GM21737 (cell line): ENCODE measurements at regions not wholly inside any gene's neighbourhood (a gene's known extent, or its start where the extent isn't known, plus 50 kb on each side); places are given as distances from the start of the nearest gene placed in this dataset.
"Not testable (repeated sequence)": the region's sequence is repeated elsewhere in the genome, so short reads cannot be mapped to it uniquely, and the experiment has no call there.

Source experiments
- ATAC-seq: cut with Tn5 transposase; IDR thresholded peaks from one replicate; pipeline ENCODE4 v1.9.1; 2021; ENCODE audit warnings: mild to moderate bottlenecking, moderate library complexity; ENCODE audit not compliant: unreplicated experiment

DNA sequence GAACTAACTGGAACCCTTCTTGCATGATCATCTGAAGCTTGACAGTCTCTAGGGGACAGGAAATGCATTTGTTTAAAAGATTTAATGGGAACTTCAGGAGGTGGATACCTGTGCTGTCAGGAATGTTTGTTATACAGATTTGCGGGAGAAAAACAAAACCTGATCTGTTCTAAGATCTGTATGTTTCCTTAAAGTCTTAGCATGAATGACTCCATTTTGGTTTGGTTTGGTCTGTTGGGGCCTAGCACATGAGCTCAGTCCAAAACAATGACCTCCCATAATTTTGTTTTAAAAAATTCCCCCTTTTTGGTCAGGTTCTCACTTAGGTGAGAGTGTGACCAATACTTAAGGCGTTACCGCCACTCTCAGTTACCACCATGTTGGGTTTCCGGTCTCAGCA, 138.7 kb downstream of the AKR1D1 start:
- no peak for ATAC-seq

DNA sequence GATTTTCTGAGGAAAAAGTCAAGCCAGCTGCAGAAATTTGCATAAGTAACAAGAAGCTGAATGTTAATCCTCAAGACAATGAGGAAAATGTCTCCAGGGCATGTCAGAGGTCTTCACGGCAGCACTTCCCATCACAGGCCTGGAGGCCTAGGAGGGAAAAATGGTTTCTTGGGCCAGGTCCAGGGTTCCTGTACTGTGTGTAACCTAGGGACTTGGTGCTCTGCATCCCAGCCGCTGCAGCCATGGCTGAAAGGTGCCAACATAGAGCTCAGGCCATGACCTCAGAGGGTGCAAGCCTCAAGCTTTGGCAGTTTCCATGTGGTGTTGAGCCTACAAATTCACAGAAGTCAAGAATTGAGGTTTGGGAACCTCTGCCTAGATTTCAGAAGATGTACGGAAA, 144.1 kb downstream of the AKR1D1 start:
- not testable (repeated sequence) for ATAC-seq

DNA sequence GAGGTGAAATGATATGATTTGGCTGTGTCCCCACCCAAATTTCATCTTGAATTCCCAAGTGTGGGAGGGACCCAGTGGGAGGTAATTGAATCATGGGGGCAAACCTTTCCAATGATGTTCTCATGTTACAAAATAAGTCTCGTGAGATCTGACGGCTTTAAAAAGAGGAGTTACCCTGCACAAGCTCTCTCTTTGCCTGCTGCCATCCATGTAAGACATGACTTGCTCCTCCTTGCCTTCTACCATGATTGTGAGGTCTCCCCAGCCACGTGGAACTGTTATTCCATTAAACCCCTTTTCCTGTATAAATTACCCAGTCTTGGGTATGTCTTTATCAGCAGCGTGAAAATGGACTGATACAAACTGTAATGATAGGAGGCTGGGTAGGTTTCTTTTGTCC, 145.1 kb downstream of the AKR1D1 start:
- ATAC-seq, result not testable (repeated sequence)

DNA sequence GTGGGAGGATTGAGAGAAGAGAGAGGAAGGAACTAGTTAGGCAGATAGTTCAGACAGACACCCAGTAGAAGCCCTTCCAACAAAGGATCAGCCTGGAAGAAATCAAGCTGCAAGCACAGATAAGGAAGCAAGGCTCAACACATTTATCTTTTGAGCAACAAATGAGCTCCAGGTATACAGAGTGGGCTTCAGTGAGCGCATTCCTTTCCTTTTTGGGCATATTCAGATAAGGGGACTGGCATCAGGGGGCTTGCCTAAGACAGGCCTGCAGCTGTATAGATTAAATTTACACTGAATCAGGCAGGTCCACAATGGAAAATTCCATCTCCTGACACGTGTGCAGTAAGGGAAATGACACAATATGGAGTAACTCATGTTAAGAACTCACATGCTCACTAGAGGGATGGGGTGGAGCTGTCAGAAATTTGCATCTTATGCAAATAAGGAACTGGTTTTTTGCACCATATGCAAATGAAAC, 147.2 kb downstream of the AKR1D1 start:
- ATAC-seq, result no peak

DNA sequence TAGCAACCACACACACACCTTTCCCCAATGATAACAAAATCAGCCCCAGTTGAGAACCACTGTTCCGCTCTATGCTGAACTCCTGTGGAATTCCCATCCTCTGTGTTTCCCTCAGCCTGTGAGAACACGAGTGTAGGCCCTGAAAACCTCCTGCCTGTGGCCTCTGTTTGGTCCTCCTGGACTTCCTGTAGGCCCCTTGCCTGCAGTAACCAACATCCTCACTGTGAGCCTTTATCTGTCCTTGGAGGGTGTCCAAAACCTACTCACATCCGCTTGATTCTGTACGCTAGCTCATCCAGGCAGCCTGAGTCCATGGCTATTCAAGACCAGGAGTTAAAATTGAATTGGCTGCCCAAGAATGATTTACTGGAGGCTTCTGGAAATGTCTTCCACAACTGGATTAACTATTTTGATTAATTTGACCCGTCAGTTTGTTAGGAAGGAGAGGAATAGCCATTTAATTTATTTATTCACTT, 149.8 kb downstream of the AKR1D1 start:
- ATAC-seq, result no peak

DNA sequence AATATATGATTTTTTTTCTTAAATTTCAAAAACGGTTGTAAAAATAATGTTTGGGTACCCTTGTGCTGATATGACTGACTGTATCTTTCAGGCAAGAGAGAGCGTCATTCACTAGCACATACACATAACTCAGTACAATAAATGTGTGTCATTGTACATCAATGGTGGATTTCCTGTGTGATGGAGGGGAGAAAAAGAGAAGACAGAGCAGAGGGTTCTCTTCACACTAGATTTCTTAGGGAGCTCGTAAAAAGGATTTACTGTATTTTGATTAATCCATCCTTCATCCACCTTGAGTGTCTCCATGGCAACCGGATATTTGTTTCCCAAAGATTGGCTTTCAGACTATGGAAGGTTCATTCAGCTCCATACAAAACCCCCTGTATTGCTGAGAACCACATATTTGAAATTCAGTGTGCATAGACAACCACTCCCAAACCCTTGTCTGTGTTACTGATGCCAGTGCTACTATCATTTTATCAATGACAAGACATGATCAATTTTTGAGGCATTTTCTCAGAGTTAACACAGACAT, 150.6 kb downstream of the AKR1D1 start:
- ATAC-seq, result no peak

DNA sequence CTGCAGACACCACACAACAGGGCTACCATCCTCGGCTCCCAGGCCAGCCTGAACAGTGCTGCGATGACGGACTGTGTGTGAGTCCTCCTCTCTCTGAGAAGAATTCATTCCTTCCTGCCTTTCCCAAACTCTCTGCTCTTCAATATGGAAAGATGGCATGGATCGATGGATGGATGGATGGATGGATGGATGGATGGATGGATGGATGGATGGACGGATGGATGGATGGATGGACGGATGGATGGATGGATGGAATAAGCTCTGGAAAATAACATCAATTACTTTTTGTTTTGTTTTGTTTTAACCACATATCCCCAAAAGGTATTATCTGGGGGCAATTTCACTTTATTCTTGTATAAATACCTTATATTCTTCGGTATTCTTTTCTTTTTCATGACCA, 151.9 kb downstream of the AKR1D1 start:
- no peak for ATAC-seq

DNA sequence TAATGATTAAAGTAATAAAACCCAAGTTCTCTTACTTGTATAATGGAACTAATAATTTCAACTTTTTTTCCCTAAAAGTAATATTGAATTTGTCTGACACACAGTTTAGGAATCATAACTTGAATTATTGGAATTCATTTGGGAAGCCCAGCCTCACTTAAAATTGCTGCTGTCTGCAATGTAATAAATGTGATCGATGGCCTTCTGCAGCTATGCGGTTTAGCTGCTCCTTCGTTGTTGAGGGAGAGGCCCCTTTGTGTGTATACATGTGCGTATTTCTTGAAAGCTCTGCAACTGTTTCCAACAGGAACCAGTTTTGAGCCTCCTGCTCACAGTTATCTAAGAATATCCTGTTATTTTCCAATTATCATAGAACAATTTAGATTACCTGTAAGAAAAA, 152.5 kb downstream of the AKR1D1 start:
- ATAC-seq, result no peak

DNA sequence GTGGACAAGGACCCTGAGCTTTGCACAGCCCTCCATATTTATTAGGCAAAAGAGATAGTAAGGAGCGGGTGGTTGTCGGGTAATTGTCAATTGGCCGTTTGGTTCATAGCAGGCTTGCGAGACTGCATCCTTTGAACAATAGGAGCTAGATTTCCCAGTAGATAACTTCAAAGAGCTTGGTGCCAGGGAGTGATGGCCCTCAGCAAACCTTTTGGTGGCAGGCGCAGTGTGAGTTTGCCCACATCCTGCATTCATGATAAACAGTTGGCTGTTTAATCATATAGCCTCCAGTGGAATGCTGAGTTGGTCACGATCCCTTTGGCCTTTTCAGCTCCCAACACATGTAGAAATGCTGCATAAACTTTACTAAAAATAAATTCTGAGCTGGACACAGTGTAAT, 156.9 kb downstream of the AKR1D1 start:
- no peak for ATAC-seq

DNA sequence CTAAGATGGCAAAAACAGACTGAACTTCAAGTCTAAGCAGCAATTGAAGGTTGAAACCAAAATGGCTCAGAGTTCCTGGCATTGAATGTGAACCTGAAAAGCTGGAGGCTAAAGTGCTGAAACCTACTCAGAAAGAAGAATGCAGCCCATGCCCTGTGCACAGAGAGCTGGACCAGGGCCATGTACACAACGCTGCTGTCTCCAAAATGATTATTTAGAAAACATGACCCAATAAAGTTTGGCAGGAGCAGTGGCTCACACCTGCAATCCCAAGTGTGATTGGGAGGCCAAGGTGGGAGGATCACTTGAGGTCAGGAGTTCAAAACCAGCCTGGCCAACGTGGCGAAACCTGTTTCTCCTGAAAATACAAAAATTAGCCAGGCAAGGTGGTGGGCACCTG, 158.9 kb downstream of the AKR1D1 start:
- no peak for ATAC-seq

DNA sequence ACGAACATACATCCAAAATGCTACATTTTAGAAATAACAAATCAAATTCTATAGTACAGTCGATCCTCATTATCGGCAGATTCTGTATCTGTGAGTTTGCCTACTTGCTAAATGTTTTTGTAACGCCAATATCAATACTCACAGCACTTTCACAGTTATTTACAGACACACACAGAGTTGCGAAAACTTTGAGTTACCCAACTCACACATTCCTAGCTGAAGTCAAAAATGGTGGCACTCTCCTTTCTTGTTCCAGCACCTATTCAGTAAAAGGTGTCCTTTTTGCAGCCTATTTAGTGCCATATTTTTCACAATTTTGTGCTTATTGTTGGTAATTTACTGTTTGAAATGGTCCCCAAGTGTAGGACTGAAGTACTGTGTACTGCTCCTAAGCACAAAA, 161.7 kb downstream of the AKR1D1 start:
- ATAC-seq, result no peak

DNA sequence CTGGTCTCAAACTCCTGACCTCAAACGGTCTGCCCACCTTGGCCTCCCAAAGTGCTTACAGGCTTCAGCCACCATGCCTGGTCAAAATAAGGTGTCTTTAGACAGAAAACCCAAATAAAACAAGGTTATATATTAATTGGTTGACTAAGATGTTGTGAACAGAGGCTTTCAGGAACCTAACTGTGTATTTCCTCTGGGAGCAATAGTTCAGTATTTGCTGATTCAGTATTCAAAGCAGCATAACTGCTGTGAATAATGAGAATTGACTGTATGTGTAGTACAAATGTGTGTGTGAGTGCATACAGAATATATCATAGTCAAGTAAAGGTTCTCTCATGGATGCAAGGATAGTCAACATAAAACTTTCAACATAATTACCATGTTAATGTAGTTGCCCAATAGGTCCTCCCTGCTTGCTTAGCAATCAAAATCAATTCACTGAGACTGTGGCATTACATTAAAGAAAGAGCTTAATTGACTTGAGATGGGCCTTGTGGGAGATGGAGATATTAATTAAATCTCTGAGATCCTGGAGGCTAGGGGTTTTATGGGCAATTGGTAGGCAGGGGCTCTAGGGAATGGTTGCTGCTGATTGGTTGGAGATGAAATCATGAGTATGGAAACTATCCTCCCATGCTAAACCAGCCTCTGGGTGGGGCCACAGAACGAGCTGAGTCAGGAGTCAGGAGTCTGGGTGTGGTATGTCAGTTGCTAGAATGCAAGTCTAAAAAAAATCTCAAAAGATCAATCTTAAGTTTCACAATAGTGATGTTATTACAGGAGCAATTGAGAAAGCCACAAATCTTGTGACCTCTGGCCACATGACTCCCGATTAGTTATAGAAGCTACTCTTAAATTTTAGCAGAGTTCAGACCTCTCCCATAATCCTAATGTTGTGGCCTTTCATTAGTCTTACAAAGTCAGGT, 162.7 kb downstream of the AKR1D1 start:
- no peak for ATAC-seq

DNA sequence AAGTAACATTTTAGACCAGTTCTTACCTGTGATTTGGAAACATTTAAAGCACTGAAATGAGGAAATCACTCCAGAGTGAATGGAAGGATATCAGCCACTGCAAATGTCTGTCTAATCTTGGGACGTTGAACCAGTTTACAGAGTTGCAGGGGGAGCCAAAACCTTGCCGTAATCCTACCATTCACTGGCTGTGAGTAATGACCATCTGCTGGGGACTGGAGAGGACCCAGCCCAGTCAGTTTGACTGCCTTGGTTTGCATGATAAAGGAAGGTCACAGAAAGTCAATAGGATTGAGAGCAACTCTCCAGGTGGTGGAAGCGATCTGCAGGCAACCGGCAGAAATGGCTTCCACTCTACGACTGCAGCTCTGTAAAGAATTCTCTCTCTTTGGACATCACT, 167.2 kb downstream of the AKR1D1 start:
- no peak for ATAC-seq

DNA sequence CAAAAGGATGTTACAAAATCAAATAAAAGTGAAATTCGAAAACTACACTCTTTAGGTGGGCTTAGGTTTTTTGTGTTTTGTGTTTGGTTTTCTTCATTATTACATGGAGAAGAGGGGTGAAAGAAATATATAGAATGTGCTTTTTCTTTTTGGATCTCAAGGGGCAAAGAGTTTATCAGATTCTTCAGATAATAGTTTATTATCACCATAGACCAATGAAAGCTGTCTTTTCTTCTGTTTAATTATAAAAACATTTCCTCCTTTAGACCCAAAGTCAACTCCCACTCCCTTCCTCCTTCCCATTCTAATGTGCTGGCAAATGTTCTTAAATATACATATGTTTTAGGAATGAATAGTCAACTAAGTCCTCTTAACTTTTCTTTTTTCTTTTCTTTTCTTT, 167.6 kb downstream of the AKR1D1 start:
- no peak for ATAC-seq

DNA sequence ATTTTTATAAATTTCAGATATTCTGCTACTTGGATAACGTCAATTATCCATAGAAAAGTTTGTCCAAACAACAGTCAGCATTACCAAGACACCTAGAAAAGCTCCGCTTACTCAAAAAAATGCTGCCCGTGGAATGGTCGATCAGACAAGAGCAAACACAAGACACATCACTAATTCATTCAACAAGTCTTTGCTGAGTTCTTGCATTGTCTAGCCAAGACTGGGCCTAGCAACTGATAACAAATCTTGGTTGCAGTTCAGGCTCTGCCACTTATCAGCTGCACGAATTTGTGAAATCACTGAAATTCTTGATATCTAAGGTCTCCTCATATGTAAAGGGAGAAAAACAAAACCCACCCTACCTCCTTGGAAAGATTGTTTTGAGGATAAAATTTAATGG, 168.3 kb downstream of the AKR1D1 start:
- no peak for ATAC-seq

DNA sequence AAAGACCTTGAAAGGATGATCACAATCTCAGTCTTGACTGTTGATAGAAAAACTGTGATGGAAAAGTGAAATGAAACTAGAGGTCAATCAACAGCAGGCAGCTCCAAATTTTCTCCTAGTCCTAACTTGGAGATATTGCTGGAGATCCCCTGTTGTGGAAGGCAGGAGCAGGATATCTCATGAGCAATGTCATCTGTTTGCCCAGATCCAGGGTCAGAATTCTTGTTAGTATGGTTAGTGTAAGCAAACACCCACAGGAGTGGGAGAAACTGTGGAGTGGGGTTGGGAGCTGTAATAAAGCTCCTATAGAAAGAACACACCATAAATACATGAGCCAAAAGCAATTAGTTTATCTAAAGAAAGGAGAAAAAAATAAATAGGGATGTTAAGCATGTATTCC, 169.0 kb downstream of the AKR1D1 start:
- no peak for ATAC-seq

DNA sequence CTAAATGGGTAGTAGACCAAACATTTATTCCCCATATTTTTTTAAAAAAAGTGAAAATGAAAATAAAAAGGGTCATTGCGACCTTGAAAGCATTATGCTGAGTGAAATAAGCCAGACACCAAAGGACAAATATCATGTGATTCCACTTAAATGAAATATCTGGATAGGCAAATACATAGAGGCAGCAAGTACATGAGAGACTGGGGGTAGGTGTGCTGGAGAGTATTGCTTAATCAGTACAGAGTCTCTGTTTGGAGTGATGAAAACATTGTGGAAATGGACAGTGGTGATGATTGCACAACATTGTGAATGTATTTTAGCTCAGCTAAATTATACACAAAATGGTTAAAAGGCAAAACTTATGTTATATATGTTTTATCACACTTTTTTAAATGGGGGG, 169.4 kb downstream of the AKR1D1 start:
- ATAC-seq, result no peak

DNA sequence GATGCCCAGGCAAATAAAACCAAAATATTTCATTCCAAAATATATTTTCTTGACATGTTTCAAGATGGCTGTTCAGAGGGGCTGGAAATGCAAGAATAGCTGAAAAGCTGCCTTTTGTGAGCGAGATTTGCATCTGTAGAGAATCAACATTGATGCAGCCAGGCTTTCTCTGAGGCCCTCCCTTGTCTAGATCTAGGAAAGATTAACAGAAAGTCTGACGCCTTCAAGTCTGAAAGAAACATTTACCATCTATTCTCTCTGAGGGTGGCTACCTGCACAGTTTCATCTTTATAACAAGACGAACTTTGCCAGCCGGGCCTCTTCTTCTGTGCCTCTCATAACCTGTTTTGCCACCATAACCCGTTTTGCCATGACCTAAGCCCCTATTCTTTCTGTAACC, 170.2 kb downstream of the AKR1D1 start:
- no peak for ATAC-seq

DNA sequence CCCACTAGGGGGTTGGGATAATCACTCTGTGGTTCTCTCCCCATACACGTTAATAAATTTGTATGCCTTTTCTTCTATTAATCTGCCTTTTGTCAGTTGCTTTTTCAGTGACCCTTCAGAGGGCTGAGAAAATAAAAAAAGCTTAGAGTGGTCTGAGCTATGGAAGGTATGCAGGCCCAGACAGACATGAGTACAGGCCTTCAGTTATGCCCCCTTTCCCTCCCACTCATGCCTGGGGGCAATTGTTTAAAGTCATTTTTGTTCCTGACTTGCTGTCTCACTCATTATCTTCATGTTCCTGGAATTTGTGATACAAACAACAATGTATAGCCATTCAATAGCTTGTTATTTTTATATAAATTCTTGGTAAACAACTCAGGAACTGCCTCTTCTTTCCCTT, 170.8 kb downstream of the AKR1D1 start:
- no peak for ATAC-seq

DNA sequence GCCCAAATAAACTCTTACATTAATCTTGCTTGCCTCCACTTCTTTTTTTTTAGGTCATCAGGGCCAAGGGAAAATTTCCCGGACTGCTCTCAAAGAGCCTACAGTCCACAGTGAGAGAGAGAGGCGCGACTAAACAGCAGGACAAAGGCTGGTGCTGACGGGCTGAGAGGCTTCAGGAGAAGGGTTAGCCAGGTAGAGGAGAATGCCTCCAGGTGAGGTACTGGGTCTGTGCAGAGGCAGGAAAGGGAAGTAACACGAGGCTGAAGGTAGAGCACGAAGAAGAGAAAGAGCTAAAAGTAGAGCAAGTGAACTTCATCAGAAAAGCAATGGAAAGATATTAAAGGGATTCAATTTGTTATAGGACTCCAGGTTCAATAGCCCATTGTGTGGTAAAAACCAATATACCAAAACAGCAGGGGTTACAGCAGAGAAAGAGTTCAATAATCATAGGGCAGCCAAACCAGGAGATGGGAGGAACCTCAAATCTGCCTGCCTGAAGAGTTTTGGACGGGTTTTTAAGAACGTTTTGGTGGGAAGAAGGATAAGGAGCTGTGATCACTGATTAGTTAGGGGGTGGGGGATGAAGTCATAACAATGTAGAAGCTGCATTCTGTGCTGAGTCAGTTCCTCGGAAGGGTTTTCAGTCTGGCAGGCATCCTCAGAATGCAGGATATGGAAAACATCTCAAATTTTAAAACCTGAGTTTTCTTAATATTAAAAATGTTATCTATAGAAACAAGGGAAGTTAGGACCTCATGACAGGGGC, 171.5 kb downstream of the AKR1D1 start:
- ATAC-seq, result no peak

DNA sequence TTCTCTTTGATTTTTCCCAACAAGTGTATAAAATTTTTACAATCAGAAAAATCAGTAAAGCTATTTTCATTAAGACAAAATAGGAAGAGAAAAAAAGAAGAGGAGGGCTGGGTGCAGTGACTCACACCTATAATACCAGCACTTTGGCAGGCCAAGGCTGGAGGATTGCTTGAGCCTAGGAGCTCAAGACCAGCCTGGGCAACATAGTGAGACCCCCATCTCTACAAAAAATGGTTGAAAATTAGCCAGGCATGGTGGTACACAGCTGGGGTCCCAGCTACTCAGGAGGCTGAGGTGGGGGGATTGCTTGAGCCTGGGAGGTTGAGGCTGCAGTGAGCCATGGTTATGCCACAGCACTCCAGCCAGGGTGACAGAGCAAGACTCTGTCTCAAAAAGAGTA, 172.3 kb downstream of the AKR1D1 start:
- ATAC-seq, result no peak

DNA sequence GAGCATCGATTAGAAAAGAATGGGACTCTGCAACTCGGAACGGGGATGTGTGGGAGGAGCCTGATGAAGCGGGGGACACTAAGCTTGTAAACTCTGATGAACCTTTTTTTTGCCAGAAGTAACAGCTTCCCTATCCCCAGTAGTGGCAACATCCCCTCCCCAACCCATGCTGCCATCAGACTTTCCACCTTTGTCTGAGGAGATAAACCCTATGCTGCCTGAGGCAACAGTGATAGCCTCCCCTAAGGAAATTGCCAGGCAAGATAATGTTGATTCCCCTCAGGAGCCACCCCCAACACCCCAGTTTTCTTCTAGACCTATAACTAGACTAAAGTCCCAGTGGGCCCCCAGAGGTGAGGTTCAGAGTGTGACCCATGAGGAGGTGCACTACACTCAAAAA, 173.7 kb downstream of the AKR1D1 start:
- no peak for ATAC-seq
